Endodermal cell (in vitro differentiated cells): ENCODE measurements at regions not wholly inside any gene's neighbourhood (a gene's known extent, or its start where the extent isn't known, plus 50 kb on each side); places are given as distances from the start of the nearest gene placed in this dataset.
A peak's percentile ranks its signal among the peaks of the same experiment; 100 is the strongest.

ENCODE experiments used
- DNase-seq: peaks from one replicate; pipeline ENCODE4 v3.0.0-alpha.2; 2017
- H3K27ac ChIP-seq: 2 replicates; pipeline ENCODE4 v1.5.1; 2013; ENCODE audit warnings: mild to moderate bottlenecking, low read depth, low read length, moderate library complexity
- H3K27me3 ChIP-seq: 2 replicates; pipeline ENCODE4 v1.6.1; 2013; ENCODE audit warnings: mild to moderate bottlenecking, low read length, moderate library complexity; ENCODE audit not compliant: insufficient read depth, control insufficient read depth, poor library complexity, severe bottlenecking
- H3K36me3 ChIP-seq: 2 replicates; pipeline ENCODE4 v1.7.0; 2013; ENCODE audit warnings: mild to moderate bottlenecking, low read length, moderate library complexity; ENCODE audit not compliant: control insufficient read depth, insufficient read depth
- H3K4me1 ChIP-seq: one replicate; pipeline ENCODE4 v1.7.0; 2013; ENCODE audit warnings: low read length; ENCODE audit not compliant: control insufficient read depth, insufficient read depth
- H3K4me3 ChIP-seq: 2 replicates; pipeline ENCODE4 v1.5.1; 2013; ENCODE audit warnings: mild to moderate bottlenecking, low read length, moderate library complexity
- H3K9ac ChIP-seq: 2 replicates; pipeline ENCODE4 v1.6.1; 2013; ENCODE audit warnings: mild to moderate bottlenecking, low read length, moderate library complexity; ENCODE audit not compliant: poor library complexity, severe bottlenecking; ENCODE audit errors: extremely low read depth
- H3K9me3 ChIP-seq: 2 replicates; pipeline ENCODE4 v1.6.1; 2013; ENCODE audit warnings: mild to moderate bottlenecking, low read length, moderate library complexity; ENCODE audit not compliant: control insufficient read depth
- H3K27ac Mint-ChIP-seq: 2 replicates; pipeline ENCODE4 v1.8.0; 2020; ENCODE audit warnings: mixed read lengths
- H3K27me3 Mint-ChIP-seq: 2 replicates; pipeline ENCODE4 v1.8.0; 2021; ENCODE audit warnings: mild to moderate bottlenecking, mixed read lengths; ENCODE audit not compliant: insufficient read depth
- H3K36me3 Mint-ChIP-seq: 2 replicates; pipeline ENCODE4 v1.8.0; 2020; ENCODE audit warnings: low read depth, mixed read lengths
- H3K4me1 Mint-ChIP-seq: 2 replicates; pipeline ENCODE4 v1.8.0; 2020; ENCODE audit warnings: mixed read lengths
- H3K4me3 Mint-ChIP-seq: 2 replicates; pipeline ENCODE4 v1.8.0; 2020; ENCODE audit warnings: mild to moderate bottlenecking, moderate library complexity, mixed read lengths
- H3K9me3 Mint-ChIP-seq: 2 replicates; pipeline ENCODE4 v1.8.0; 2020; ENCODE audit warnings: mild to moderate bottlenecking, mixed read lengths
- CTCF ChIP-seq: fragments of 200-600 bp; sonication (generic); conservative IDR thresholded peaks from 2 replicates; pipeline ENCODE4 v1.5.0; 2021; ENCODE audit warnings: antibody characterized with exemption, mild to moderate bottlenecking
- WGBS, 2 experiments: methylation state at CpG; one replicate each; pipeline versions ENCODE4 v1.1.5 to v1.1.7; 2013; ENCODE audit warnings: missing lambda C conversion rate in 2 of 2, mixed read lengths in 1 of 2; ENCODE audit not compliant: insufficient coverage in 1 of 2, insufficient read length in 1 of 2; 5-methylcytosine and 5-hydroxymethylcytosine counted together

- H3K36me3 ChIP-seq = no peaks in the 10 kb centered on the region
- no peak overlapping the region for H3K4me3 Mint-ChIP-seq
- H3K27me3 Mint-ChIP-seq = peaks cover 2% of the 10 kb centered on the region
- whole genome bisulfite sequencing, 2 experiments = 92 to 100% methylated on average over 2 to 3 of the region's 3 CpGs
- H3K9me3 ChIP-seq = no peaks in the 10 kb centered on the region
- H3K4me3 ChIP-seq = no peak overlapping the region
- no peaks in the 10 kb centered on the region for H3K27me3 ChIP-seq
- H3K4me1 ChIP-seq = no peaks in the 10 kb centered on the region
- no peaks in the 10 kb centered on the region for H3K36me3 Mint-ChIP-seq
- no peaks in the 10 kb centered on the region for H3K9me3 Mint-ChIP-seq
- no peak overlapping the region for H3K27ac ChIP-seq
- no peak for DNase-seq
- H3K9ac ChIP-seq = no peak overlapping the region
- H3K27ac Mint-ChIP-seq = no peak overlapping the region
- TF ChIP-seq CTCF = no peak
- peaks cover 7% of the 10 kb centered on the region for H3K4me1 Mint-ChIP-seq
These were observed 125.5 kb upstream of the SPATS2L start for GRCh38 chr2:200180943-200181342.

GRCh38 chr2:200181755-200182154 lies 124.7 kb upstream of the SPATS2L start:
- H3K4me3 Mint-ChIP-seq = no peak overlapping the region
- H3K9me3 ChIP-seq = no peaks in the 10 kb centered on the region

GRCh38 chr2:200184748-200185627 lies 121.5 kb upstream of the SPATS2L start:
- DNase-seq = no peak
- Mint-ChIP-seq H3K4me1 (peaks cover 7% of the 10 kb centered on the region), H3K9me3 (no peaks in the 10 kb centered on the region), H3K27me3 (peaks cover 2% of the 10 kb centered on the region), H3K27ac (no peak overlapping the region), H3K4me3 (no peak overlapping the region), H3K36me3 (no peaks in the 10 kb centered on the region)
- no peaks in the 10 kb centered on the region for H3K4me1 ChIP-seq
- H3K27me3 ChIP-seq = no peaks in the 10 kb centered on the region
- no peak overlapping the region for H3K4me3 ChIP-seq
- TF ChIP-seq CTCF = no peak
- H3K27ac ChIP-seq = peak overlapping the region; percentile 94
- H3K9me3 ChIP-seq = no peaks in the 10 kb centered on the region
- no peaks in the 10 kb centered on the region for H3K36me3 ChIP-seq
- no peak overlapping the region for H3K9ac ChIP-seq
- WGBS, 2 experiments = 74 to 90% methylated on average over 5 to 8 of the region's 8 CpGs

More at GRCh38 chr2:200181755-200182154, 124.7 kb upstream of the SPATS2L start:
- no peak for DNase-seq
- Histone ChIP-seq H3K36me3 (no peaks in the 10 kb centered on the region), H3K4me1 (no peaks in the 10 kb centered on the region), H3K27me3 (no peaks in the 10 kb centered on the region), H3K27ac (no peak overlapping the region), H3K4me3 (no peak overlapping the region), H3K9ac (no peak overlapping the region)
- 94 to 95% methylated on average over 3 to 5 of the region's 5 CpGs for WGBS, 2 experiments
- Mint-ChIP-seq H3K27me3 (peaks cover 2% of the 10 kb centered on the region), H3K27ac (no peak overlapping the region), H3K36me3 (no peaks in the 10 kb centered on the region), H3K4me1 (peaks cover 7% of the 10 kb centered on the region), H3K9me3 (no peaks in the 10 kb centered on the region)
- TF ChIP-seq CTCF = no peak
